ENCODE measurements at regions not wholly inside any gene's neighbourhood (a gene's known extent, or its start where the extent isn't known, plus 50 kb on each side); places are given as distances from the start of the nearest gene placed in this dataset.

- no peak for TF ChIP-seq NR2C1 (IDR thresholded peaks at IDR 0.05)
- no peak for TF ChIP-seq RFX5 (IDR thresholded peaks at IDR 0.05; ENCODE audit: low read depth, low read length)
- no peak for TF ChIP-seq NR2F1 (conservative IDR thresholded peaks at IDR 0.05)
- no peak for TF ChIP-seq HCFC1 (IDR thresholded peaks at IDR 0.05; ENCODE audit: low read length)
Observed at GRCh38 chr10:111273635-111274034, 196.8 kb downstream of the ADRA2A start (continued).

GRCh38 chr10:111275091-111275490 lies 198.3 kb downstream of the ADRA2A start:
- Histone ChIP-seq H3K27ac (ENCODE audit: control insufficient read depth, insufficient read depth) (no peak overlapping the region), H3K9me3 (replicated peaks; ENCODE audit: control insufficient read depth, insufficient read depth, low read length) (no peaks in the 10 kb centered on the region), H3K4me2 (ENCODE audit: control insufficient read depth, insufficient read depth) (no peak overlapping the region), H3K79me2 (ENCODE audit: control insufficient read depth, insufficient read depth, low read length) (no peaks in the 10 kb centered on the region), H3K4me1 (ENCODE audit: control insufficient read depth, insufficient read depth, low read length) (no peaks in the 10 kb centered on the region), H3K27me3 (replicated peaks in 1 of 2; ENCODE audit: control insufficient read depth in 2 of 2, insufficient read depth in 2 of 2, low read length in 1 of 2) (no peaks in the 10 kb centered on the region), H3K9ac (ENCODE audit: control insufficient read depth, insufficient read depth, low read length) (no peak overlapping the region), H3K36me3 (ENCODE audit: control insufficient read depth in 2 of 2, insufficient read depth in 2 of 2, low read length in 1 of 2) (no peaks in the 10 kb centered on the region), H4K20me1 (ENCODE audit: control insufficient read depth, insufficient read depth) (no peaks in the 10 kb centered on the region), H2AFZ (ENCODE audit: control insufficient read depth, low read depth, low read length) (no peak overlapping the region), H3K4me3 (no peak overlapping the region)
- no peak for ATAC-seq
- ChIA-PET CTCF (interaction anchor here (1.3 kb wide), 1 partner anchor 75 kb away, joined by 3 read pairs; no protein-coding TSS in a partner anchor), POLR2A (no interaction called here), SMC1A (ENCODE audit: uncharacterized antibody, unreplicated experiment) (no interaction called here), RAD21 (ENCODE audit: unreplicated experiment) (no interaction called here)
- in situ Hi-C loops (cut with MboI) = no loop called here
- BruUV-seq (replicated peaks) = no TSS peak
- TF ChIP-seq ZSCAN29 (IDR thresholded peaks at IDR 0.05) (no peak), BACH1 (IDR thresholded peaks at IDR 0.05; ENCODE audit: borderline replicate concordance) (no peak)
- intact Hi-C loops (cut with micrococcal nuclease; ENCODE audit: unreplicated experiment) = no loop called here
- no peak for FAIRE-seq
- DNase-seq (ENCODE audit: low read depth, low spot score) = no peak
- WGBS (ENCODE audit: insufficient coverage, insufficient replicate concordance, low lambda C conversion rate, missing lambda C conversion rate) = 0% methylated on average over 1 of the region's 1 CpG

DNA sequence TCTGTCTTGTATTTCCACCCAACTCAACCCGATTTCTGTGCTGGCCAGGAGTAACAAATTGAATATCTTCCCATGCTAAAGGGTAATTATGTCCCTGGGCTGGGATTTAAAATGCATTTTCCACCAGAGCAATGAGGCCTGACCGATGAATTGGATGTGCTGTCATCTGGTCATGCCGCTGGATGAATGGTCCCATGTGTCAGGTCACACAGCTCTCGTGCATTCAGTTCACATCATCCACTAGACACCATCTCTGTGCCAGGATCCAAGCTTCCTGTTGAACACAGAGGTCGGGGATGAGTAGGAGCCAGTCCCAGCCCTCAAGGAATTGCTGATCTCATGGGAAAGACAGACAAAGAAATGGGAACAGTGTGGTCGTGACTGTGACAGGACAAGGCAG lies 200.8 kb downstream of the ADRA2A start:
- no peak overlapping the region for H3K27ac ChIP-seq (ENCODE audit: control insufficient read depth, insufficient read depth)
- no peak overlapping the region for H3K9ac ChIP-seq (ENCODE audit: control insufficient read depth, insufficient read depth, low read length)
- no peaks in the 10 kb centered on the region for H3K36me3 ChIP-seq (ENCODE audit: control insufficient read depth in 2 of 2, insufficient read depth in 2 of 2, low read length in 1 of 2)
- no peak for TF ChIP-seq KAT2A (conservative IDR thresholded peaks at IDR 0.05; ENCODE audit: control insufficient read depth, low read depth, low read length)
- TF ChIP-seq RFX5 (IDR thresholded peaks at IDR 0.05; ENCODE audit: low read depth, low read length) = no peak
- no peak for TF ChIP-seq SMC3 (IDR thresholded peaks at IDR 0.05; ENCODE audit: borderline replicate concordance, low read length)
- TF ChIP-seq JUND (IDR thresholded peaks at IDR 0.05; ENCODE audit: low read depth, low read length) = no peak
- TF ChIP-seq MEF2B (IDR thresholded peaks at IDR 0.05; ENCODE audit: partially characterized antibody, poor library complexity, severe bottlenecking) = no peak
- no peak for TF ChIP-seq BACH1 (IDR thresholded peaks at IDR 0.05; ENCODE audit: borderline replicate concordance)
- TF ChIP-seq TARDBP (IDR thresholded peaks at IDR 0.05; ENCODE audit: borderline replicate concordance) = no peak
- no peak for TF ChIP-seq CREM (IDR thresholded peaks at IDR 0.05; ENCODE audit: low read depth)
- TF ChIP-seq RELB (IDR thresholded peaks at IDR 0.05; ENCODE audit: low read depth) = no peak
- no peak for TF ChIP-seq NFYA (IDR thresholded peaks at IDR 0.05; ENCODE audit: borderline replicate concordance, low read depth, low read length)
- no peak for TF ChIP-seq USF1 (IDR thresholded peaks at IDR 0.05; ENCODE audit: borderline replicate concordance, extremely low read length, insufficient read depth, low read depth, low read length)
- no peak overlapping the region for H2AFZ ChIP-seq (ENCODE audit: control insufficient read depth, low read depth, low read length)
- H3K4me2 ChIP-seq (ENCODE audit: control insufficient read depth, insufficient read depth) = no peak overlapping the region
- H3K9me3 ChIP-seq (replicated peaks; ENCODE audit: control insufficient read depth, insufficient read depth, low read length) = no peaks in the 10 kb centered on the region
- in situ Hi-C loops (cut with MboI) = no loop called here
- ChIA-PET CTCF (no interaction called here), RAD21 (ENCODE audit: unreplicated experiment) (no interaction called here), SMC1A (ENCODE audit: uncharacterized antibody, unreplicated experiment) (interaction anchor here (0.7 kb wide), 1 partner anchor 61 kb away, joined by 3 read pairs; no protein-coding TSS in a partner anchor), POLR2A (no interaction called here)
- 13% methylated on average over 6 of the region's 6 CpGs for WGBS (ENCODE audit: insufficient coverage, insufficient replicate concordance, low lambda C conversion rate, missing lambda C conversion rate)
- ATAC-seq = no peak
- no TSS peak for BruUV-seq (replicated peaks)
- no peaks in the 10 kb centered on the region for H3K79me2 ChIP-seq (ENCODE audit: control insufficient read depth, insufficient read depth, low read length)
- intact Hi-C loops (cut with micrococcal nuclease; ENCODE audit: unreplicated experiment) = no loop called here
- no peaks in the 10 kb centered on the region for H4K20me1 ChIP-seq (ENCODE audit: control insufficient read depth, insufficient read depth)
- no peak for FAIRE-seq
- H3K27me3 ChIP-seq (replicated peaks in 1 of 2; ENCODE audit: control insufficient read depth in 2 of 2, insufficient read depth in 2 of 2, low read length in 1 of 2) = no peaks in the 10 kb centered on the region
- no peak overlapping the region for H3K4me3 ChIP-seq
- no peak for DNase-seq (ENCODE audit: low read depth, low spot score)
- no peaks in the 10 kb centered on the region for H3K4me1 ChIP-seq (ENCODE audit: control insufficient read depth, insufficient read depth, low read length)
